Nephron progenitor cell (in vitro differentiated cells): ENCODE measurements at regions not wholly inside any gene's neighbourhood (a gene's known extent, or its start where the extent isn't known, plus 50 kb on each side); places are given as distances from the start of the nearest gene placed in this dataset.

ENCODE experiments used
- DNase-seq: peaks from one replicate; pipeline ENCODE4 v3.0.0; 2021
- H3K27ac Mint-ChIP-seq: 2 replicates; pipeline ENCODE4 v1.8.0; 2021; ENCODE audit warnings: mild to moderate bottlenecking, moderate library complexity, mixed read lengths
- H3K27me3 Mint-ChIP-seq: 2 replicates; pipeline ENCODE4 v1.8.0; 2021; ENCODE audit warnings: mild to moderate bottlenecking, low read depth, mixed read lengths; ENCODE audit not compliant: poor library complexity
- H3K36me3 Mint-ChIP-seq: 2 replicates; pipeline ENCODE4 v1.8.0; 2021; ENCODE audit warnings: low read depth, mixed read lengths
- H3K4me1 Mint-ChIP-seq: 2 replicates; pipeline ENCODE4 v1.8.0; 2021; ENCODE audit warnings: mixed read lengths
- H3K4me3 Mint-ChIP-seq: 2 replicates; pipeline ENCODE4 v1.8.0; 2021; ENCODE audit warnings: mild to moderate bottlenecking, moderate library complexity, mixed read lengths
- H3K9me3 Mint-ChIP-seq: 2 replicates; pipeline ENCODE4 v1.8.0; 2021; ENCODE audit warnings: mild to moderate bottlenecking, moderate library complexity, mixed read lengths
- CTCF ChIP-seq: fragments of 200-600 bp; sonication (generic); IDR thresholded peaks from 2 replicates; pipeline ENCODE4 v1.5.0; 2021; ENCODE audit warnings: antibody characterized with exemption

- Mint-ChIP-seq H3K4me3 (no peak overlapping the region), H3K27me3 (no peaks in the 10 kb centered on the region), H3K4me1 (peaks cover 11% of the 10 kb centered on the region), H3K9me3 (no peaks in the 10 kb centered on the region), H3K36me3 (no peaks in the 10 kb centered on the region), H3K27ac (no peak overlapping the region)
- TF ChIP-seq CTCF: no peak
- no peak for DNase-seq
These were observed 1295.7 kb upstream of the FLRT2 start for GRCh38 chr14:84234281-84234680.

DNA sequence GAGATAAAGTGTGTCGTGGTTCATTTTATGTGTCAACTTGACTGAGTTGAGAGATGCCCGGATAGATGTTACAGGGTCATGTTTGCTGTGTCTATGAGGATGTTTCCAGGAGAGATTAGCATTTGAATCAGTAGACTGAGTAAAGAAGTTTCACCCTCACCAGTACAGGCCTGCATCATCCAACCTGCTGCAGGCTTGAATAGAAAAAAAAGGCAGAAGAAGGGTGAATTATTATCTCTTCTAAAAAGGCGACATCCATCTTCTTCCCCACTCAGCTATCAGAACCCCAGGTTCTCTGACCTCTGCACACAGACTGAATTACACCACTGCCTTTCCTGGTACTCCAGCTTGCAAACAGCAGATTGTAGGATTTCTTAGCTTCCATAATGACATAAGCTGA, 1293.7 kb upstream of the FLRT2 start:
- H3K36me3 Mint-ChIP-seq: no peaks in the 10 kb centered on the region
- no peaks in the 10 kb centered on the region for H3K4me1 Mint-ChIP-seq
- no peak for DNase-seq
- no peaks in the 10 kb centered on the region for H3K9me3 Mint-ChIP-seq
- H3K27me3 Mint-ChIP-seq: no peaks in the 10 kb centered on the region
- no peak overlapping the region for H3K27ac Mint-ChIP-seq
- H3K4me3 Mint-ChIP-seq: no peak overlapping the region
- TF ChIP-seq CTCF: no peak

- DNase-seq: no peak
- H3K9me3 Mint-ChIP-seq: peaks cover 8% of the 10 kb centered on the region
- H3K4me3 Mint-ChIP-seq: no peak overlapping the region
- H3K27ac Mint-ChIP-seq: no peak overlapping the region
- no peak for TF ChIP-seq CTCF
- no peaks in the 10 kb centered on the region for H3K27me3 Mint-ChIP-seq
- H3K36me3 Mint-ChIP-seq: no peaks in the 10 kb centered on the region
- no peaks in the 10 kb centered on the region for H3K4me1 Mint-ChIP-seq
These were observed 1292.1 kb upstream of the FLRT2 start for GRCh38 chr14:84237881-84238280.

- Mint-ChIP-seq H3K9me3 (peaks cover 17% of the 10 kb centered on the region), H3K4me3 (no peak overlapping the region), H3K27me3 (no peaks in the 10 kb centered on the region), H3K36me3 (peaks cover 5% of the 10 kb centered on the region), H3K27ac (no peak overlapping the region), H3K4me1 (peaks cover 16% of the 10 kb centered on the region)
- no peak for TF ChIP-seq CTCF
- DNase-seq: no peak
These were observed 1282.3 kb upstream of the FLRT2 start for GRCh38 chr14:84247693-84248092.

DNA sequence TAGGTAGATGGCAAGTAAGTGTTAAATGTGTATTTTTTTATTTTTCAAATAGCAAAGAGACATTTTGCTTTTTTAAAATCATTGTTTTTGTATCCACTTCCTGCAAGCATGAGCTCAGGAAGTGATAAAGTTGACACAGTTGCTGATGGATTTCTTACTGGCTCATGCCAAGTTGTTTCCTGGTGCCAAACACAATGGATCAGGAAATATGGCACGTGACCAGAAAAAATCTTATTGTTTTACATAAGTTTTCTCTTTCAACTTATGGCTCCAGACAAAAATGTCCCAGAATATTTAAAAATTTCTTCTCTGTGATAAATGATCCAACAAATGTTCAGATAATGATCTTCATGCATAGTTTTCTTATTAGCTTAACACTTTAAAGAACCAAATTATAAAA, 1279.1 kb upstream of the FLRT2 start:
- Mint-ChIP-seq H3K36me3 (no peaks in the 10 kb centered on the region), H3K27ac (no peak overlapping the region), H3K9me3 (no peaks in the 10 kb centered on the region), H3K27me3 (no peaks in the 10 kb centered on the region), H3K4me3 (no peak overlapping the region), H3K4me1 (peaks cover 27% of the 10 kb centered on the region)
- no peak for TF ChIP-seq CTCF
- no peak for DNase-seq

- Mint-ChIP-seq H3K27me3 (no peaks in the 10 kb centered on the region), H3K27ac (no peak overlapping the region), H3K4me3 (no peak overlapping the region), H3K4me1 (peaks cover 27% of the 10 kb centered on the region), H3K36me3 (no peaks in the 10 kb centered on the region), H3K9me3 (no peaks in the 10 kb centered on the region)
- no peak for DNase-seq
- TF ChIP-seq CTCF: no peak
These were observed 1278.4 kb upstream of the FLRT2 start for GRCh38 chr14:84251411-84252115.
